ENCODE measurements at regions not wholly inside any gene's neighbourhood (a gene's known extent, or its start where the extent isn't known, plus 50 kb on each side); places are given as distances from the start of the nearest gene placed in this dataset.

GRCh38 chr2:145007960-145008263 is 488.0 kb upstream of the ZEB2 start:
- Histone ChIP-seq H2BK120ac (ENCODE audit: low read depth, low read length, poor library complexity, severe bottlenecking) (no peak overlapping the region), H3K4me2 (ENCODE audit: insufficient read depth, insufficient read length, low read length) (no peak overlapping the region), H4K20me1 (ENCODE audit: control insufficient read depth, insufficient read depth, insufficient read length) (no peaks in the 10 kb centered on the region), H2BK5ac (ENCODE audit: insufficient read length, low read length) (no peak overlapping the region), H3K79me1 (ENCODE audit: insufficient read depth, low read depth, low read length, poor library complexity, severe bottlenecking) (no peaks in the 10 kb centered on the region), H3K4ac (ENCODE audit: low read depth, low read length) (no peak overlapping the region), H2BK12ac (ENCODE audit: insufficient read length, low read depth, low read length) (no peak overlapping the region), H3T11ph (ENCODE audit: low read length) (no peak overlapping the region), H3K4me1 (ENCODE audit: insufficient read depth, low read length) (peaks cover 4% of the 10 kb centered on the region; the same call in 1 of the 2 replicates), H2AK5ac (ENCODE audit: insufficient read length, low read length) (no peak overlapping the region), H3K27ac (ENCODE audit: insufficient read length, low read depth, low read length) (no peak overlapping the region), H3K23ac (ENCODE audit: insufficient read length, low read depth, low read length) (no peak overlapping the region), H3K27me3 (ENCODE audit: insufficient read depth, low read length) (no peaks in the 10 kb centered on the region), H4K91ac (ENCODE audit: insufficient read length, low read depth, low read length) (no peak overlapping the region), H3K79me2 (ENCODE audit: insufficient read depth, low read length) (no peaks in the 10 kb centered on the region), H2BK15ac (ENCODE audit: low read depth, low read length) (no peak overlapping the region), H3K9me3 (ENCODE audit: control insufficient read depth, low read depth, low read length) (no peaks in the 10 kb centered on the region), H3K56ac (ENCODE audit: insufficient read length, low read depth, low read length) (no peak overlapping the region), H3K23me2 (ENCODE audit: insufficient read length, low read depth, low read length, poor library complexity, severe bottlenecking) (no peaks in the 10 kb centered on the region), H3K14ac (ENCODE audit: insufficient read depth, low read length) (no peak overlapping the region), H2AFZ (ENCODE audit: low read length) (no peak overlapping the region), H2BK20ac (ENCODE audit: low read depth, low read length, poor library complexity, severe bottlenecking) (no peak overlapping the region), H3K9ac (ENCODE audit: extremely low read depth, insufficient read length, low read length) (no peak overlapping the region), H4K5ac (ENCODE audit: insufficient read length, low read depth, low read length) (no peak overlapping the region), H3K18ac (ENCODE audit: insufficient read length, low read depth, low read length) (no peak overlapping the region), H4K8ac (replicated peaks; ENCODE audit: insufficient read length, low read depth, low read length) (no peak overlapping the region)
- peaks cover 10% of the 10 kb centered on the region in 2 experiments for H3K4me1 Mint-ChIP-seq
- no peaks in the 10 kb centered on the region for H3K27me3 Mint-ChIP-seq (ENCODE audit: low read depth)
- no peaks in the 10 kb centered on the region for H3K36me3 Mint-ChIP-seq (ENCODE audit: insufficient read depth in 1 of 3, low read depth in 3 of 3)
- no peaks in the 10 kb centered on the region; a peak in 2 of 5 replicates for H3K9me3 Mint-ChIP-seq
- H3K27ac Mint-ChIP-seq: no peak overlapping the region
- no peak overlapping the region for H3K4me3 Mint-ChIP-seq
- TF ChIP-seq, protein P1, sequence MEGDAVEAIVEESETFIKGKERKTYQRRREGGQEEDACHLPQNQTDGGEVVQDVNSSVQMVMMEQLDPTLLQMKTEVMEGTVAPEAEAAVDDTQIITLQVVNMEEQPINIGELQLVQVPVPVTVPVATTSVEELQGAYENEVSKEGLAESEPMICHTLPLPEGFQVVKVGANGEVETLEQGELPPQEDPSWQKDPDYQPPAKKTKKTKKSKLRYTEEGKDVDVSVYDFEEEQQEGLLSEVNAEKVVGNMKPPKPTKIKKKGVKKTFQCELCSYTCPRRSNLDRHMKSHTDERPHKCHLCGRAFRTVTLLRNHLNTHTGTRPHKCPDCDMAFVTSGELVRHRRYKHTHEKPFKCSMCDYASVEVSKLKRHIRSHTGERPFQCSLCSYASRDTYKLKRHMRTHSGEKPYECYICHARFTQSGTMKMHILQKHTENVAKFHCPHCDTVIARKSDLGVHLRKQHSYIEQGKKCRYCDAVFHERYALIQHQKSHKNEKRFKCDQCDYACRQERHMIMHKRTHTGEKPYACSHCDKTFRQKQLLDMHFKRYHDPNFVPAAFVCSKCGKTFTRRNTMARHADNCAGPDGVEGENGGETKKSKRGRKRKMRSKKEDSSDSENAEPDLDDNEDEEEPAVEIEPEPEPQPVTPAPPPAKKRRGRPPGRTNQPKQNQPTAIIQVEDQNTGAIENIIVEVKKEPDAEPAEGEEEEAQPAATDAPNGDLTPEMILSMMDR (conservative IDR thresholded peaks at IDR 0.05): no peak
- no peak for DNase-seq
